ENCODE measurements at regions not wholly inside any gene's neighbourhood (a gene's known extent, or its start where the extent isn't known, plus 50 kb on each side); places are given as distances from the start of the nearest gene placed in this dataset.

GRCh38 chr6:22929311-22929985 is 360.1 kb downstream of the HDGFL1 start:
- H3K27me3 ChIP-seq = no peaks in the 10 kb centered on the region
- WGBS, 2 donors (ENCODE audit: low coverage in 1 of 2) = 35 to 49% methylated on average over 4 of the region's 4 CpGs

GRCh38 chr6:22940581-22941290 is 371.4 kb downstream of the HDGFL1 start:
- H3K27ac ChIP-seq = no peak overlapping the region
- H3K36me3 ChIP-seq = no peaks in the 10 kb centered on the region
- H3K27me3 ChIP-seq = no peaks in the 10 kb centered on the region
- no peak for DNase-seq
- no peaks in the 10 kb centered on the region for H3K9me3 ChIP-seq
- TF ChIP-seq POLR2A (IDR thresholded peaks at IDR 0.05) (no peak), EP300 (IDR thresholded peaks at IDR 0.05; ENCODE audit: low read depth) (no peak), CTCF (IDR thresholded peaks at IDR 0.05) (no peak), POLR2AphosphoS5 (IDR thresholded peaks at IDR 0.05) (no peak)
- in situ Hi-C loops (cut with MboI; ENCODE audit: low pct_ligation_motif_present in 1 of 4, low pct_unique_long_range_greater_than_20kb in 1 of 4, low sequenced_read_pairs in 3 of 4) (no loop called here), intact Hi-C loops (cut with DNase I; ENCODE audit: low total_unique reads) (no loop called here)
- H3K4me3 ChIP-seq = no peak overlapping the region
- H3K4me1 ChIP-seq = no peaks in the 10 kb centered on the region
- WGBS, 2 donors (ENCODE audit: low coverage in 1 of 2) = 76 to 86% methylated on average over 6 of the region's 6 CpGs

More at GRCh38 chr6:22929311-22929985, 360.1 kb downstream of the HDGFL1 start:
- intact Hi-C loops (cut with DNase I; ENCODE audit: low total_unique reads) (no loop called here), in situ Hi-C loops (cut with MboI; ENCODE audit: low pct_ligation_motif_present in 1 of 4, low pct_unique_long_range_greater_than_20kb in 1 of 4, low sequenced_read_pairs in 3 of 4) (no loop called here)
- H3K4me1 ChIP-seq = no peaks in the 10 kb centered on the region
- H3K36me3 ChIP-seq = no peaks in the 10 kb centered on the region
- no peak overlapping the region for H3K4me3 ChIP-seq
- no peak for TF ChIP-seq EP300 (IDR thresholded peaks at IDR 0.05; ENCODE audit: low read depth)
- TF ChIP-seq POLR2AphosphoS5 (IDR thresholded peaks at IDR 0.05) = no peak
- no peak for TF ChIP-seq POLR2A (IDR thresholded peaks at IDR 0.05)
- no peak for TF ChIP-seq CTCF (IDR thresholded peaks at IDR 0.05)
- DNase-seq = no peak
- H3K27ac ChIP-seq = no peak overlapping the region
- no peaks in the 10 kb centered on the region for H3K9me3 ChIP-seq

GRCh38 chr6:22942403-22942802 is 373.0 kb downstream of the HDGFL1 start:
- whole genome bisulfite sequencing, 2 donors (ENCODE audit: low coverage in 1 of 2) = 50 to 62% methylated on average over 2 of the region's 2 CpGs

More at GRCh38 chr6:22942403-22942802, 373.0 kb downstream of the HDGFL1 start:
- in situ Hi-C loops (cut with MboI; ENCODE audit: low pct_ligation_motif_present in 1 of 4, low pct_unique_long_range_greater_than_20kb in 1 of 4, low sequenced_read_pairs in 3 of 4) = no loop called here
- Histone ChIP-seq H3K9me3 (no peaks in the 10 kb centered on the region), H3K4me1 (no peaks in the 10 kb centered on the region), H3K4me3 (no peak overlapping the region), H3K27me3 (no peaks in the 10 kb centered on the region), H3K27ac (no peak overlapping the region), H3K36me3 (no peaks in the 10 kb centered on the region)
- TF ChIP-seq CTCF (IDR thresholded peaks at IDR 0.05) = no peak
- no peak for TF ChIP-seq POLR2A (IDR thresholded peaks at IDR 0.05)
- TF ChIP-seq EP300 (IDR thresholded peaks at IDR 0.05; ENCODE audit: low read depth) = no peak
- no peak for TF ChIP-seq POLR2AphosphoS5 (IDR thresholded peaks at IDR 0.05)
- intact Hi-C loops (cut with DNase I; ENCODE audit: low total_unique reads) = no loop called here
- no peak for DNase-seq

Measured in transverse colon (tissue), 4 donors.